GM19467 (cell line): ENCODE measurements at regions not wholly inside any gene's neighbourhood (a gene's known extent, or its start where the extent isn't known, plus 50 kb on each side); places are given as distances from the start of the nearest gene placed in this dataset.

ENCODE experiments used
- ATAC-seq: cut with Tn5 transposase; IDR thresholded peaks from one replicate; pipeline ENCODE4 v1.9.1; 2021; ENCODE audit warnings: mild to moderate bottlenecking, moderate library complexity; ENCODE audit not compliant: unreplicated experiment

DNA sequence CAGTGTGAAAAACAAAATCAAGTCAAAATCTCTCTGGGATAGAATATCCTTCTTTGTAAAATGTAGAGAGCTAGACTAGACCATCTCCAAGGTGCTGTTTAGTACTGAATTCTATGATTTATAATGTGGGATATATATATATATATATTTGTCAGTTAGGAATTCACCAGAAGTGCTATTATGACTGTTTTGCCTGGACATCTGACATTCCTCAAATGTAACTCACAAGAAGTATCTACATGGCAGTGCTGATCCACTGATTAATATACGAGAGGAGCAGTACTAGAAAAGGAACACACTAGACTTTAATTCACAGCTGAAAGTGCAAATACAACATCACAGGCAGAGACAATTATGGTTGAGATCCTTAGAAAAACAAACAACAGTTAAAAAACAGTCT is 208.9 kb downstream of the GBA3 start:
- no peak for ATAC-seq

DNA sequence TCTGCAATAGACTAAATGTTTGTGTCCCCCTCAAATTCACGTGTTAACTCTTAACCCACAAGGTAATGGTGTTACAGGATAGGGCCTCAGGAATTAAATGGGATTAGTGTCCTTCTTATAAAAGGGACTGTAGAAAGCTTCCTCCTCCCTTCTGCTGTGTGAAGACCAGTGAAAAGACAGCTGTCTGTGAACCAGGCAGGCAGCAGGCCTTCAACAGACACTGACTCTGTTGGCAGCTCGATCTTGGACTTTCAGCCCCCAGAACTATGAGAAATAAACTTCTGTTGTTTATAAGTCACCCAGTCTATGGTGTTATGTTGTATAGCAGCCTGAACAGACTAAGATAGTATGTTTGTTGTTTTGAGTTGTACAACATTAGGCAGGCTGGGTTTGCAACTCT is 208.1 kb downstream of the GBA3 start:
- ATAC-seq = no peak

DNA sequence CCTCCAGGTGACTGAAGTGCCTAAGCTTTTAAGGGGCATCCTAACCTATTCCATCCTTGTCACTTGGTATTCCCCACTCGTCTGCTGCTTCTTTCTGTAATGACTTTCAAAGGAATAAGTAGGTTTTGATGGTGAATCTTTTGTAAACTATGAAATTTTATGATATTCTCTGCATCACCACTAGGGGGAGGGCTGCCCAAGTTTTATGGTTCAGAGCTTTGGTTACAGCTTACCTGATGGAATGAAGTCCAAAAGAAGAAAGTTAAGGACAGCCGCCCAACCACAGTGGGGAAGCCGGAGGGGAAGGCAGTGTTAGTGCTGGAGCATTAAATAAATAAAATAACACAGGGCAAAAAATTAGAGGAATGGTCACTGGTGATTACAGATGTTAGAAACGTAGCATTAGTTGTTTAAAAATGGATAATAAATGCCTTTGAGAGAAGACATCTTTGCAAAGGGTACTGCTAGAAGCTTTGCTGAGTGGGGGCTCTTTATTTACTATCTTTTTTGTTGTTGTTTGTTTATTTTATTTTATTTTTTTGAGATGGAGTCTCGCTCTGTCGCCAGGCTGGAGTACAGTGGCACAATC is 204.9 kb downstream of the GBA3 start:
- ATAC-seq = no peak

DNA sequence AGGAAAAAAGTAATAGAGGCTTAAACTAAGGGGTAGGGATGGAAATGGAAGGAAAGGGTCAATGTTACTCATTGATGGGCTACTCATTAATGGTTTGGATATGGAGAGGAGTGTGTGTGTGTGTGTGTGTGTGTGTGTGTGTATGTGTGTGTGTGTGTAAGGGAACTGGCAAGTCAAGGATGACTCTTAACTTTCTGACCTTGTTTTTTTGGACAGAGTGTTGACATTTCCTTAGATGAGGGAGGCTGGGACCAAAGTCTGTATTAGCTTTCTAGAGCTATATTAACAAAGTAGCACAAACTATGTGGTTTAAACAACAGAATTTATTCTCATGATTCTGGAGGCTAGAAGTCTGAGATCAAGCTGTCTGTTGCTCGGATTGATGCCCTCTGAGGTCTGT is 202.7 kb downstream of the GBA3 start:
- ATAC-seq = no peak

DNA sequence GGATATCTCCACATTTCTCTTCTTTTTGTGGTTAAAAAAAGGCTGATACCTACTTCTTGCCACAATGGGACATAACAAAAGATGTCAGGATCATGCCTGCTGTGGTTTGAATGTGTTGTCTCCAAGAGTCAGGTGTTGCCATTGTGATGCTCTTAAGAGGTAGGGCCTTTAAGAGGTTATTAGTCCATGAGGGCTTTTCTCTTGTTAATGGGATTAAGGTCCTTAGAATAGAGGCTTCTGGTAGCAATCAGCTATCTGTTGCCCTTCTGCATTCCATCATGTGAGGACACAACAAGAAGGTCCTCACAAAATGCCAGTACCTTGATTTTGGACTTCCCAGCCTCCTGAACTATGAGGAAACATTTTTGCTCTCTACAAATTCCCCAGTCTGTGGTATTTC is 191.4 kb downstream of the GBA3 start:
- no peak for ATAC-seq

DNA sequence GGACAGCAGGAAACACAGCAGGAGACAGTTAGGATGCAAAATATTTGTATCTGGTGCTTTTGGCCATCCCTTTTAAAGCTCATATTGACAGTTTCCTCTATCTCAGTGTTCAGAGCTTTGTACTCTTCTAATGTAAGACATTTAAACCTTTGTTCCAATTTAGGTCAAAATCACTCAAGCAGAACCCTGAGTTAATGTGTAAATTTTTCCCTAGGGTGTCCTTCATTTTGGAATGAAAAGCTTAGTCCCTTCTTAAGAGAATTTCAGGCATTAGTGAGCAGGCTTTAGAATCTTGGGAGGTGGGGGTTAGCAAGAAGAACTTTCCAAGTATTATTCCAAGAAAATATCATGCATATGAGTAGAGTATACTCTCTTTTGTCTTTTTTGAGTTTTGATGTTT is 188.7 kb downstream of the GBA3 start:
- ATAC-seq = no peak

DNA sequence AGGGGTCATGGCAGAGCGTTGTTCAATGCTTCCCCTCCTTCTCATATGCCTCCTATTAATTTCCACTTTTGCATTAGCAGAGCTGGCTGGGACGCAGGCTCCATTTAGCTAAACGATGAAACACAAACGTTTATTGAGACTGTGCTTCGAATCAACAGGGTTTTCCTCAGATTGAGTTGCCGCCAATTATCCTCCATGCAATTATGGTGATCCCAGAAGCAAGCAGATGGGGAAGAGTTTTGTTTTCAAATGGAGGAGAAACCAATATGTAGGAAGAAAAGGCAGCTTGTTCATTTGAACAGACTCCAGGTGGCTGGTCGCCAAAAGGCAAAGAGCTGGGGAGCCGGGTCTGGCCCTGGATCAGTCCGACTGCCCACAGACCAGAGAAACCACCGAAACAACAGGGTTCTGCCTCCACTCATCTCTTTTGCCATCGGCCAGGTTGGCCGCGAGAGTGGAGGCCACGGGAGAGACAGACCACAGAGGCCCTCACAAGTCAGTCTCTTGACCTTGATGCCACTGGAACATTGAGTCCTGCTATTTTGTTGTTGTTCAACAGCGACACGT is 184.8 kb downstream of the GBA3 start:
- ATAC-seq = no peak

DNA sequence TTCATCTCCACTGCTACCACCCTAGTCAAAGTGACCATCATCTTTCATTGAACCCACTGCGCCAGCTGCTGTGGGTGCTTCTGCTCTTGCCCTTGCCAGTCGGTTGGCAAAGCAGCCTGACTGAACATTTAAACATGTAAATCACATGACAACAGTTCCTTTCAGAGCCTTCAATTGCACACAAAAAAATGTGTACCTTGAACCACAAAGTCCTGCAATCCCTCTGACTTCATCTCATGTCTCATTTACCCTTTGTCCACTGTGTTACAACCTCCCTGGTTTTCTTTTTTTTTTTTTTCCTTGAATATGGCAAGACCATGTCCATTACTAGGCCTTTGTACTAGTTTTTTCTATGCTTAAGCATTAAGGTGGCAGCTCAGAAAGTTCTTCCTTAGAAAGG is 183.5 kb downstream of the GBA3 start:
- ATAC-seq = no peak

DNA sequence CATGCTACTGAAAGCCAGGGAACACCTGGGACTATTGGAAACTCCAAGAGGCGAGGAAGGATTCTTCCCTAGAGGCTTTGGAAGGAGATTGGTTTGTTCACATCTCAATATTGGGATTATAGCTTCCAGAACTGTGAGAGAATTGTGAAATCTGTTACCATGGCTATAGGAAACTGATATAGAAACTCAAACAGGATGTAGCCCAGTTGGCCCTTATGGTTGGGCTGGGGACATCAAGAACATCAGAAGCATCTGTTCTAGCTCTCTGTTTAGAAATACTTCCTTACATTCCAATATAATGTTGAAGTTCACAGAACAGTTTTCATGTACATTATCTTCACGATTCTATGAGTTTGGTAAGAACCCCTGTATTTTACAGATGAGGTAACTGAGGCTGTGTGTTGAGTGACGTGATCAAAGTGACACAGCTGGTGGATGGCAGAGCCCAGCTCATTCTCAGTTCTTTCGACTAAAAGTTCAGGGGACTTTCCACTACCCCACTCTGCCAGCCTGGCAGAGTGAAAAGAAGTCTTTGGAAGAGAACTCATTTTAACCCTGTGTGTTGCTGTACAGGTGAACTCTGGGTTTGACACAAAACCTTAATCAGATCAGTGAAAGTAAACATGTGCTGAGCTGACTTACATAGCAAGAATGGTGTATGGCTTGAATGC is 183.0 kb downstream of the GBA3 start:
- ATAC-seq = no peak

DNA sequence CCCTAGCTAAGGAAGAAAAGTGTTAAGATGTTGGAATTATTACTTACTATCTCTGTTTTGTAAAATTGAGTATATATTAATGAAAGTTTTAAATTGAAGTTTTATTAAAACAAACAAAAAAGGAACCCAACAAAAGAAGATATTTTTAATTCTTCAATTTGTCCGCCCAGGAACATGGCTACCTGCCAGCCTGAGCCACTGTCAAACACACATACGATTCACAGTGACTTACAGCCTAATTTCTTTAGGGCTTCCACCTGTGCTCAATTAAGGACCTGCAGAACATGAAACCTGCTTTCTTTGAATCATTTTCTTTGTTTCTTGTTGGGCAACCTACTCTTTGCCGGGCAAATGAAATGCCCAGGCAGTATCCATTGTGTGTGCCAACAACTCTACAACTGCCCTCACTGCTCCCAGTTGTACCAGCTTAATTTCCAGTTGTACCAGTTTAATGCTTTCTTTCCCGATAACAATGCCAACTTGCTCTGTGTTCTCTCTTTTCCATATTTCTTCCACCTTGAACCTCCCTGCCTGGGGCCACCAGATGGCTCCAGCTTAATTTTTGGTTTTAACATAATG is 181.7 kb downstream of the GBA3 start:
- ATAC-seq = no peak

DNA sequence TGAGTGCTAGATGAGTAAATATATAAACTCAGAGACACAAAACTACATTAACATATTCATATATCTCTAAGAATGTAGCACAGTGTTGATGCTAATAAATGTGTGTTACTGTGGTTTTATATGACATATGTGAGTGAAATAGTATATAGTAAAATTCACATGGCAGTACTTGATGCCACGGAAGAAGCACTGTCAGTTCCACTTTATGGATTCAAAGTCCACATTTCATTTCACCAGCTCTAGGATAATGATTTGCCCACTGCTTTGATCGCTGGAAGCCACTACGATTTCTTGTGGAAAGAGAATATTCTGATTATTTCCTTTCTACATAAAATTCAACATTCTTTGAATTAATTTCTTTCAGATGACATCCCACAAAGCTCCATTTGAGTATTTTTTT is 181.2 kb downstream of the GBA3 start:
- ATAC-seq = no peak

DNA sequence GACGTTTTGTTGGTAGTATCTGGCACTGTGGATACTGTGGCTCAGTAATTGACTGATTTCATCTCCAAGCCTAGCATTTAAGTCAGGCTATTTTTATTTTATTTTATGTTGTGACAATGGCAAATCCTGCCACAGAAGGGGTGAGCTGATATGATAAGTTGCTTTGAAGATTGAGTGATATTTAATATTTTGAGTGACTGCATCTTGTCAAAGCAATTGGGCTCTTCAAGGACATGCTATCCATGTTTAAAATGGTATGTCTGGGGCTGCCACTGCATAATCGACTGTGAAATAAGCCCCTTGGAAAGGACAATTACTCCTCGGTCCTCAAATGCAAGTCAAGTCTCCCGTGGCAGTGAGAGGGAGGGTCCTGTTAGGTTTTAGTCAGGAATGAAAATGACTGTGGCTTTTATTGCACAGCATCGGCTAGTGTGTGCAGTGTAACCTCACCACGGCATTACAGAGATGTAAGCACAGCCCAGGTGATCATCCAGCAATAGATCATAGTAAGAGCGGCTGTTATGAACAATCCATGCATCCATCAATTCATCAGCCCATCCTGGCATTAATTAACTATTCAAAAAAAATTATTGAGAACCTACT is 178.2 kb downstream of the GBA3 start:
- no peak for ATAC-seq

DNA sequence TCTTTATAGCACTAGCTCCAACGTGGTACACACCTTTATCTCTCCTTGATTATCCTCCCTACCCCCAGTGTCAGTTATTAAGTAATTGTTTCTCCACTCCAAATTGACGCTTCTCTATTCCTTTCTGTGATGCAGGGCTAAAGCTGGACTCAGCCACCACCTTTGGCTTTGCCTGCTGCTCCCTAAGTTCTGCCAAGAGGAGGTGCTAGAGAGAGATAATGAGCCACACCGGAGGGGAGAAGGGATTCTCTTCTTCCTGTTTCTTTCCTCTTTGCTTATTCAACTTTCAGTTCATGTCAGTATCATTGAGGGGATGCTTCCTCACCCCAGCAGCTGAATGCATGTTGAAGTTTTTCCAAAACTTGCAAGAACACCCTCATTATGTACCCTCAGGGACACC is 176.5 kb downstream of the GBA3 start:
- ATAC-seq = no peak
